GM12878 (cell line): ENCODE measurements at regions not wholly inside any gene's neighbourhood (a gene's known extent, or its start where the extent isn't known, plus 50 kb on each side); places are given as distances from the start of the nearest gene placed in this dataset.

ENCODE experiments used
- BCLAF1 ChIP-seq: fragments of 450-650 bp; IDR thresholded peaks from 2 replicates; pipeline ENCODE4 v1.6.1; 2017; ENCODE audit warnings: antibody characterized with exemption, mild to moderate bottlenecking, moderate library complexity
- CTCF ChIP-seq, 3 experiments: IDR thresholded peaks in 2 of 3; conservative IDR thresholded peaks in 1 of 3; 2 replicates each; pipeline ENCODE4 v1.5.1; 2011; ENCODE audit warnings: low read depth in 3 of 3, low read length in 3 of 3, mild to moderate bottlenecking in 3 of 3, control low read depth in 2 of 3, moderate library complexity in 2 of 3, inconsistent platforms in 1 of 3, mixed read lengths in 1 of 3; ENCODE audit not compliant: control insufficient read depth in 2 of 3, insufficient read depth in 1 of 3; ENCODE audit errors: extremely low read depth in 1 of 3
- ESRRA ChIP-seq: IDR thresholded peaks from 2 replicates; pipeline ENCODE4 v1.6.1; 2012; ENCODE audit warnings: mild to moderate bottlenecking, low read length, improper control_type of control experiment
- MYC ChIP-seq: IDR thresholded peaks from 2 replicates; pipeline ENCODE4 v1.6.1; 2011; ENCODE audit warnings: mild to moderate bottlenecking, low read length, moderate library complexity, inconsistent platforms; ENCODE audit not compliant: insufficient read depth, insufficient replicate concordance, insufficient read length, severe bottlenecking
- PBX3 ChIP-seq: IDR thresholded peaks from 2 replicates; pipeline ENCODE4 v1.6.1; 2011; ENCODE audit warnings: mild to moderate bottlenecking, low read depth, low read length, moderate library complexity; ENCODE audit not compliant: insufficient replicate concordance
- RAD21 ChIP-seq: IDR thresholded peaks from 2 replicates; pipeline ENCODE4 v1.6.1; 2011; ENCODE audit warnings: mild to moderate bottlenecking, low read depth, low read length, moderate library complexity; ENCODE audit not compliant: insufficient read depth
- SMARCA5 ChIP-seq: fragments of 450-650 bp; IDR thresholded peaks from 2 replicates; pipeline ENCODE4 v1.6.1; 2017; ENCODE audit warnings: mild to moderate bottlenecking
- SREBF2 ChIP-seq: IDR thresholded peaks from 2 replicates; pipeline ENCODE4 v1.6.1; 2012; ENCODE audit warnings: mild to moderate bottlenecking, low read length
- TAF1 ChIP-seq: IDR thresholded peaks from 2 replicates; pipeline ENCODE4 v1.6.1; 2011; ENCODE audit warnings: mild to moderate bottlenecking, low read depth, low read length, borderline replicate concordance

GRCh38 chr1:95183952-95184351 lies 50.1 kb upstream of the RWDD3 start:
- TF ChIP-seq TAF1 (no peak), RAD21 (no peak), CTCF (IDR thresholded peaks at IDR 0.05 in 2 of 3, conservative IDR thresholded peaks at IDR 0.05 in 1 of 3; ENCODE audit: control insufficient read depth in 2 of 3, extremely low read depth in 1 of 3, insufficient read depth in 1 of 3, low read depth in 3 of 3, low read length in 3 of 3) (no peak), SREBF2 (no peak), ESRRA (no peak), BCLAF1 (no peak), PBX3 (no peak), MYC (no peak), SMARCA5 (no peak)
